ENCODE measurements at regions not wholly inside any gene's neighbourhood (a gene's known extent, or its start where the extent isn't known, plus 50 kb on each side); places are given as distances from the start of the nearest gene placed in this dataset.
"Not testable (repeated sequence)": the region's sequence is repeated elsewhere in the genome, so short reads cannot be mapped to it uniquely, and the experiment has no call there.

DNA sequence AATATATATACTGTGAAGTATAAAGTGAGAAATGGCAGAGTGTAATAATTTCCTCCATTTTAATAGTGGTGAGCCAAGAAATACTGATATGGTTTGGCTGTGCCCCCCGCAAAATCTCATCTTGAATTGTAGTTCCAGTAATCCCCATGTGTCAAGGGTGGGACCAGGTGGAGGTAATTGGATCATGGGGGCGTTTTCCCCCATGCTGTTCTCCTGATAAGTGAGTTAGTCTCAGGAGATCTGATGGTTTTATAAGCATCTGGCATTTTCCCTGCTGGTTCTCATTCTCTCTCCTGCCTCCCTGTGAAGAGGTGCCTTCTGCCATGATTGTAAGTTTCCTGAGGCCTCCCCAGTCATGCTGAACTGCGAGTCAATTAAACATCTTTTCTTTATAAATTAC is 881.1 kb downstream of the DTWD2 start:
- not testable (repeated sequence) for H3K4me3 ChIP-seq (ENCODE audit: low read depth, low read length)

DNA sequence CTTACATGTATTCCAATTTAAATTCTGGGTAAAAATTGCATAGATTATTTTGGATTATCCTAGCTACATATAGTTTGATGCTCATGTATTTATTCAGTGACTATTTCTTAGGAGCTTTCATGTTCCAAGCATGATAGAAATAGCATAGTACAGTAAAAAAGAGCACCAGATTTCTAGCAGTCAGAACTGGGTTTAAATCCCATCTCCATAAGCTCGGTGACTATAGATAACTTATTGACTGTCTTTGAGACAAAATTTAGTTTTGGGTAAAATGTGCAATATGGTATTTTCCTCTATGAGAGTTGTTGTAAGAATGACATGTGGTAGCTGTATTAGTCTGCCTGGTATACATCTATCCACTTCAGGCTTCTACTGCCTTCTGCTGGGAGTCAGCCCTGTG is 889.6 kb downstream of the DTWD2 start:
- no peak overlapping the region for H3K4me3 ChIP-seq (ENCODE audit: low read depth, low read length)

DNA sequence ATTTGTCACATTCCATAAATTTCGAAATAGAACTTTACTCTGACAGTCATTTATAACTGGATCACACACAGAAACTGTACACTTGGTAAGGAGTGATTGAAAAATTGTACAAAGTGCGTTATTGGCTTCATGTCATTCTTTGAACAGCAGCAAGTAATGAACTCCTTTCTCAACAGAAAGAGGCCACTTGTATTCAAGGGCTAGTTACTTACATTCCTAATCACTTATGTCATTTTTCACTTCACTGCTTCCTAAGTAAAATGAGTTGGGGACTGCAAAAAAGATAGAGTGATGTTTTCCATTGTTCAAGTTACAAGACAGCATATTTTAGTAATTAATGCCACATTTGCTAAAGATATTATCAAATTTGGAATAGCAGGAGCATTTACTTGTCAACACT is 893.2 kb downstream of the DTWD2 start:
- no peak overlapping the region for H3K4me3 ChIP-seq (ENCODE audit: low read depth, low read length)

DNA sequence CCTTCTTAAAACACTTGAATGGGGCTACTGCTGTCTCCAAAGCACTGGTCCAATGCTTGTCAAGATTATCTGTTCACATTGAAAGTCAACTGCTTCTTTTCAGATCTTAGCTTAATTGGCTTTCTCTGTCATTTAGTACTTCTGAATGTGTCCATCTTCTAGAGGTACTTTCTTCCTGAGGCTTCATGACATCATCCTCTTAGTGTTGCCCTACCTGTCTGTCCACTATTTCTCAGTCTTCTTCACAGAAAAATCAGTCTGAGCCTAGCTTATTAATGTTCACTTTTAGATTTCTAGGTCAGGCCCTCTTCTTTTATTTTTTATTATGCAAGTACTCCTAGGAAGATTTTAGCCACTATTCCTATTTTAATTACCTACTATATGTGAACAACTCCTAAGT is 899.9 kb downstream of the DTWD2 start:
- H3K4me3 ChIP-seq (ENCODE audit: low read depth, low read length): no peak overlapping the region

DNA sequence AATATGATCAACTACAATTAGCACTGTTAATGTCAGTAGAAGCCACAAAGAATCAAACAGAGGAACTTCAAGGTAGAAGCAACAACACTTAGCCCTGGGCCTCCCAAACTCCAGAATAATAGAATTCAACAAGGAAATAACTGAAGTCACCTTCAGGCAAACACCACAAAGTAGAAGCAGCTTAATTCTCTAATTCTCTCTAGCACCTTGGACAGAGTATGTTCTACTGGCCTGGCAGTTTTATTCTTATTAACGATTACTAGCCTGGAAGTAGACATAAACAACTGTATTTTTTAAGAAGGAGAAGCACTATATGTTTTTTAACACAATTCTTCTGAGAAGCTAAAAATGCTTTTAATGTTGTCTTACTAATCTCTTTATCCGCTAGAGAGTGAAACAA is 911.9 kb downstream of the DTWD2 start:
- H3K4me3 ChIP-seq (ENCODE audit: low read depth, low read length): no peak overlapping the region

DNA sequence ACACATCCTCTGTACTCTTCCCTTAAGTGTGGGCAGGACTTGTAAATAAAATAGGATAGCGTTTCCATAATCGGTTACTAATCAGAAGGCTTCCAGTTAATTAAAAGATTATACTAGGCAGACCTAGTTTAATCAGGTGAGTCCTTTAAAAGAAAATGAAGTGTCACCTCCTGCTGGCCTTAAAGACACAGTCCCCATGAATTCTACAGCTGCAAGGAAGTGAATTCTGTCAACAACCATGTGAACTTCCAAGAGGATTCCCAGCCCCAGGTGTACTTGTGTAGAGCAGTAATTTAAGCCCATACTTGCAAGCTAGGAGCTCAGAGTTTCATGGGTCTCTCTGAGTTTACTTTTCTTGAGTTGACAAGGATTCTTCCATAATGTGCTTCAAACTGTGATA is 918.3 kb downstream of the DTWD2 start:
- no peak overlapping the region for H3K4me3 ChIP-seq (ENCODE audit: low read depth, low read length)

DNA sequence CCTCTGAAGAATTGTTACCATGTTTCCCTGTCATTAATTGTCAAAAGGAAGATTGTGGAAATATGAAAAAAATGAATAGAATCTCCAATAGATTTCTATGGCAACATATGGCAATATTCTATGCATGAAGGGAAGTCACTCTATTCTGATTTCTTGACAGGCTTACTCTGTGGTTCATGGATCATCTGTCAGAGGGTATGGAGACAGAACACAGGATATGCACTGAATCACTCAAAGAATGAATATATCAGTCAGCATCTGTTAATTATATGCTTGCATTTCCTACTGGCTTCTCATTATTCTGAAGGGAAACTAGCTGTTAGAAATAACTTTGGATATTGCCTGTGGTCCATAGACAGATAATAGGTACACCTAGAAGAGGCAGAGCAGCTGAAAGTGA is 918.9 kb downstream of the DTWD2 start:
- H3K4me3 ChIP-seq (ENCODE audit: low read depth, low read length): no peak overlapping the region

DNA sequence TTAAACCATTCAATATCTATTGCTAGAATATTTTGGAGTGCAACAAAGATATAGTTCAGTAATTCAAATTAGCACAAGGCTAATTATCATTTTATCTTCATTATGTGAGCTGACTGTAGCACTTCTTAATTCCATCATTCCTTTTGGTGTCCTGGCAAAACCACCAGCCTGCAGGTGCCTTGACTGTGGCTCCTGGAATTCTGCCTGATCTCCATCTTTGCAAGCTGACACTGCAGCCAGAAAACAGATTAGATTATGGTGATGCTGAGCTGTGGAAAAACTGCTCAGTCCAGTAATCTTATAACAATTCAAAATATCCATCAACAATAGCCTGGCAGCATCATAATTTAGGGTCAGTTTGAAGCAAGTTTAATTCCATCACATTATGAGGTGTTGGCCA is 919.5 kb downstream of the DTWD2 start:
- H3K4me3 ChIP-seq (ENCODE audit: low read depth, low read length): no peak overlapping the region

DNA sequence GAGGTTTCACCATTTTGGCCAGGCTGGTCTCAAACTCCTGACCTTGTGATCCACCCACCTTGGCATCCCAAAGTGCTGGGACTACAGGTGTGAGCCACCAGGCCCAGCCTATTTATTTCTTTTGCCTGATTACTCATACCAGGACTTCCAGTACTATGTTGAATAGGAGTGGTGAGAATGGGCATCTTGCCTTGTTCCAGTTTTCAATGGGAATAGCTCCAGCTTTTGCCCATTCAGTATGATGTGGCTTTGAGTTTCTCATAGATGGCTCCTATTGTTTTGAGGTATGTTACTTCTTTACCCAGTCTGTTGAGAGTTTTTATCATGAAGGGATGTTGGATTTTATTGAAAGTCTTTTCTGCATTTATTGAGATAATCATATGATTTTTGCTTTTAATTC is 924.5 kb downstream of the DTWD2 start:
- not testable (repeated sequence) for H3K4me3 ChIP-seq (ENCODE audit: low read depth, low read length)

DNA sequence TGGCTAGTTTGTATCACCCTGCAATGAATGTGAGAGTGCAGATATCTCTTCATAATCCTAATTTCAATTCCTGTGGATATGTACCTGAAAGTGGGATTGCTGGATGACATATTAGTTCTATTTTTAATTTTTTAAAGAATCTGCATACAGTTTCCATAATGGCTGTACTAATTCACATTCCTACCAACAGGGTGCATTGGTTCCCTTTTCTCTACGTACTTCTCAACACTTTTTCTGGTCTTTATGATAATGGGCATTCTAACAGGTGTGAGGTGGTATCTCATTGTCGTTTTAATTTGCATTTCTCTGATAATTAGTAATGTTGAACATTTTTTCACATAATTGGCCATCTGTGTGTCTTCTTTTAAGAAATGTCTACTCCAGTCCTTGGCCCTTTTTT is 927.5 kb downstream of the DTWD2 start:
- no peak overlapping the region for H3K4me3 ChIP-seq (ENCODE audit: low read depth, low read length)

DNA sequence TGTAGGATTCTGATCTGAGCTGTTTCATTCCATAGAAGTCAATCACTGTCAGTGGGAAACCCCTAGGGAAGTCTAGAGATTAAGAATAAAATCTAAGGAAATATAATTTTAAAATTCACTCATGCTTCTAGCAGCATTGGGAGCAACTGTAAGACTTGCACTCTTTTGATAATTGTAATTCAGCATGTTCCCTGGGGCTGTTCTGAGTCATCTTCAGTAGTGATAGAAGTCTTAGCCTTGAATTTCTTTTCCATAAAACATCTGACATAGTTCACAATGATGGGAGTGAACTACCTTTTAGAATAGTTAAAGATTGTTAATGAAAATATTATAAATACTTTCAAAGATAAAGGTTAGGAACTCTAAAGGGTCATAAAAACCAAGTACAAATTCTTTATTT is 935.8 kb downstream of the DTWD2 start:
- H3K4me3 ChIP-seq (ENCODE audit: low read depth, low read length): no peak overlapping the region

DNA sequence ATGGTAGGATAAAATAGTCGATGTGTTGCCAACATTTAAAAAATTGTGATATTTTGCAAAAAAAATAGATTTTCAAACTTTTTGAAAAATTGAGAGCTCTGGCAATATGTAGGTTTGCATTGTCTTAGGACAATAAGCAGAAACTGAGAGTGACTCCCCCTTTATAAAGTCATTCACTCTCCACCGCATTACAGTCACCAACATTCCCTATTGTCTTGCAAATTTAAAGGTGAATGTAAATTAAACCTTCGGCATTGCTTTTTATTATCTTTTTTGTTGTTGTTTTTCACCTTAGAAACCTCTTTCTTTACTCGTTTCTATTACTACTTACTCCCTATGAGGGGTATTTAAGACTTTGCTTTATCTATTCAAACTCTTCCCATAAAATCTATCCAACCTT is 944.2 kb downstream of the DTWD2 start:
- no peak overlapping the region for H3K4me3 ChIP-seq (ENCODE audit: low read depth, low read length)

DNA sequence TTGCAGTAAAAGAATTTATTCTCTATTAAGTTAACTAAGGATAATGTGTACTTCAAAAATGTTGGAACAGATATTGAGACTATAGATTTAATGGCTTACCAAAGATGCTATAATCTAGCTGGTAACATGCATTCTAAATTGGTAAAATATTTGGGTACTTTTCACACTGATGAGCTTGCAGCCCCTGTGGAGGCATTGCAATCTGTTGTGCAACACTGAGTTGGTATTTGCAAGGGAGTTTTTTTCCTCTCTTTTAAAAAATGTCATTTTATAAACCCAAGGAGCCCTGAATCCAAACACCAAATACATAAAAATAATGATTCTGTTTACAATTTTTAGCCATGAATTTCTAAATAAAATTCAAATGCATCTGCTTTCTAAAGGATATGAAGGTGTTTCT is 944.8 kb downstream of the DTWD2 start:
- no peak overlapping the region for H3K4me3 ChIP-seq (ENCODE audit: low read depth, low read length)

DNA sequence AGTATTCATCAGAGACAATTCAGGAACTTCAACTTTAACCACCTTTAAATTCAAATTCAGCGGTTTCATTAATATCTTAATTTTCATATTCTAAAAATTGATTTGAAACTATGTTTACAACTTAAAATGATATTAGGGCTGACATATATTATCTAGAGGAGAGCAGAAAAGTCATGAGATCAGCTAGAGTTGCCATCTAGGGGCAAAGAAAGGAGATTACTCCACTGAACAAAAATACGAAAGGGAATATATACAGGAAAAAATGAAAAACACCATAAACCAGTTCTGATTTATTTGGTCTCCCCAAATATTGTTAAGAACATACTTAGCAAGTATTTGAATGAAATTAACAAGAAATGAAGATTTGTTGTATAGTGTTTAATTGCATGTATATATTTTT is 946.3 kb downstream of the DTWD2 start:
- H3K4me3 ChIP-seq (ENCODE audit: low read depth, low read length): no peak overlapping the region

DNA sequence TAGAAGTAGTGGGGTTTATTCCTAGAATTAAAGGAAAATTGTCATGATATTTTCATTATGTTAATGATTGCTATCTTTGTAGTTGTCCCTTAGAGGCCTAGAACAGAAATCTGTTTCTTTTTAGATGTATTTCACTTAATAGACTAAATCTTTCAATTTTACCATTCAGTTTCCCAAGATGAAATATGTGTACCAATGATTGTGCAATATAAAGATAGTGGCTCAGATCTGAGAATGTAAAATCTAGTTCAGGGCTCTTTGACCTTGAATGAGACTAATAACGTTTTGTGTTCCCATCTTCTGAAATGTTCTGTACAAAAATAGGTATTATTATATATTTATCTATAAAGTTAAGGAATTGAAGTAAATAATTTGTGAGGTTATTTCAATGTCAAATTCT is 947.9 kb downstream of the DTWD2 start:
- no peak overlapping the region for H3K4me3 ChIP-seq (ENCODE audit: low read depth, low read length)

DNA sequence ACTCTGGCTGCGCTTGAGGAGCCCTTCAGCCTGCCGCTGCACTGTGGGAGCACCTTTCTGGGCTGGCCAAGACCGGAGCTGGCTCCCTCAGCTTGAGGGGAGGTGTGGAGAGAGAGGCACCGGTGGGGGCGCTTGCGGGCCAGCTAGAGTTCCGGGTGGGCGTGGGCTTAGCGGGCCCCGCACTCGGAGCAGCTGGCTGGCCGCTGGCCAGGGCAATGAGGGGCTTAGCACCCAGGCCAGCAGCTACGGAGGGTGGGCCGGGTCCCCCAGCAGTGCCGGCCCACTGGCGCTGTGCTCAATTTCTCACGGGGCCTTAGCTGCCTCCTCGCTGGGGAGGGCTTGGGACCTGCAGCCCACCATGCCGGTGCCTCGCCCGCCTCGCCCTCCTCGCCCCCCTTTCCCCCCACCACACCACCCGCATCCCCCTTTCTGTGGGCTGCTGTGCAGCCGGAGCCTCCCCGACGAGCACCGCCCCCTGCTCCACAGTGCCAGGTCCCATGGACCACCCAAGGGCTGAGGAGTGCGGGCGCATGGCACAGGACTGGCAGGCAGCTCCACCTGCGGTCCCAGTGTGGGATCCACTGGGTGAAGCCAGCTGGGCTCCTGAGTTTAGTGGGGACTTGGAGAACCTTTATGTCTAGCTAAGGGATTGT is 954.5 kb downstream of the DTWD2 start:
- H3K4me3 ChIP-seq (ENCODE audit: low read depth, low read length): no peak overlapping the region

DNA sequence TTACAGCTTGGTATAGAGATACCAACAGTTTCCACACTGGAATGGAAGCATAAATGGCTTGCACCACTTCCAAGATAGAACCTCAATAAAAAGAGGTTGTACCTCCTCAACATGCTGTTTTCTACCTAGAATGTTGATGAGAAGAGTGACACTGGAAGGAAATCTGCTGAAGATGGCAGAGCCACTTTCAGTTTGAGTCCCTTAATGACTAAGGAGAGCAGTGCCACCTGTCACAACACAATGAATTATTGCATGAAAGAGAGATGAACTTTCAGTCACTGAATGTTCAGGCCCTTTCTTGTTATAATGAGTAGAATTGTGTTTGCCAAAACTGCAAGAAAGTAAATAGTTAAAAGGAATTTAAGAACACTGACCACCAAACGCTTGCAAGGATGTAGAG is 958.5 kb downstream of the DTWD2 start:
- no peak overlapping the region for H3K4me3 ChIP-seq (ENCODE audit: low read depth, low read length)

DNA sequence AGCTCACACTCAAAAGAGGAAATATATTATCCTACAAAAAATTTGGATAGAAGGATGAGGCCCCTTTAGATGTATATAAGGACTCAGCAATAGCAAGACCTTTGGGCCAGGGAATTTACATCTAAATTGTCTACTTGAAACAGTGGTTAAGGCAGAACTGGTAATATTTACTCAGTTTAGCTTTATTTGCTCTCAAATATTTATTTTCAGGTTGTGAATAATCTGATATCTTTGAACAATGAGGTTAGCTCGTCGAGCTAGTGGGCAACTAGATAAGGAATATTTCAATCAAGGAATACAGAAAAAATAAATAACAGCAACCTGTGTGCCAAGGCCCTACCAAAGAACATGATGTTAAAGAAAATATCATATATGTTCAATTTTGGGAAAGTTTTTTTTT is 966.3 kb downstream of the DTWD2 start:
- no peak overlapping the region for H3K4me3 ChIP-seq (ENCODE audit: low read depth, low read length)

DNA sequence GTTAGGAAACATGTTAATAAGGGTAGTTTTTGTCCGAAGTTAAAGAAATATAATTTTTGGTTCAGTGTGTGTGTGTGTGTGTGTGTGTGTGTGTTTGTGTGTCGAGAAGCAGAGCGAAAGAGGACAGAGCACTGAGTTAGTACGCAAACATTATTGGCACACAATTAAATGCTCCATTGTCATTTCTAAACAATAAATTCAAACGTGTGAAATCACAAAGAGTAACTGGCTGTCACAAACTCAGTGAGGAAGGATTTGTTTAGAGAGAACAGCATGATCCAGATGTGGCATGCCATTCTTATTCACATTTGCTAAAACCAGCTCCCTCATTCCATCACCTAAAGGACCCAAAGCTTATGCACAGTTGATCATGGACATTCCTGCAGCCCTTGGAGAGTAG is 970.8 kb downstream of the DTWD2 start:
- H3K4me3 ChIP-seq (ENCODE audit: low read depth, low read length): no peak overlapping the region

DNA sequence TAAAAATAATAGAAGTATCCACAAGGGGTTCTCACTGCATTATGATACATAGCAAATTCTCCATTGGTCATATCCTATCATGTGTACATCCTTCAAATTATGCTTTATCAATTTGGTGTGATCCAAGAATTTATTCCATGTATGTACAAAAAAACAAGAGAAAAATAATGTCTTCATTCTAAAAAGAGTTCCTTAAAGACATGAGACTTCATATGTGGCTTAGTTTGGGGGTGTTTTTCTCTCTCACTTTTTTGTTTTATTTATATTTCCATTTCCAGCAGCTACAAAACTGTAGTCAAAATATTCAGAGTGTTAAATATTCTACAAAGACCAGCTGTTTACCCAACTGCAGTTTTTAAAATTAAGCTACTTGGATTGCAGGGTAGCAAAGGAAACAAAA is 972.0 kb downstream of the DTWD2 start:
- H3K4me3 ChIP-seq (ENCODE audit: low read depth, low read length): no peak overlapping the region

DNA sequence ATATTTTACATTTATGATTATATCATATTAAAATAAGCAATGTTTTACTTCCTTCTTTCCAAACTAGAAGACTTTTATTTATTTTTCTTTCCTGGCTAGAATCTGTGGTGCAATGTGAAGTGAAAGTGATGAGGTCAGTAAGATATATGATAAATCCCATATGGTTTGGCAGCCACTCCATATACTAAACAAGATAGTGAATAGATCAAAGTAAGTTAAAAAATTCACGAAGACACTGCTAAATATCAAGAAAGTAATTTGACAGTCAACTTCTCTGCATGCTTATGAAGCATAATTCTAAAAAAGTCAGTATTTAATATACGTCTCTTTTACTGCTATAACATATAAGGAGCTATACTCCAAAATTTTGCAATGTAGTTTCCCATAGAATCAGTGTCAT is 972.8 kb downstream of the DTWD2 start:
- no peak overlapping the region for H3K4me3 ChIP-seq (ENCODE audit: low read depth, low read length)

DNA sequence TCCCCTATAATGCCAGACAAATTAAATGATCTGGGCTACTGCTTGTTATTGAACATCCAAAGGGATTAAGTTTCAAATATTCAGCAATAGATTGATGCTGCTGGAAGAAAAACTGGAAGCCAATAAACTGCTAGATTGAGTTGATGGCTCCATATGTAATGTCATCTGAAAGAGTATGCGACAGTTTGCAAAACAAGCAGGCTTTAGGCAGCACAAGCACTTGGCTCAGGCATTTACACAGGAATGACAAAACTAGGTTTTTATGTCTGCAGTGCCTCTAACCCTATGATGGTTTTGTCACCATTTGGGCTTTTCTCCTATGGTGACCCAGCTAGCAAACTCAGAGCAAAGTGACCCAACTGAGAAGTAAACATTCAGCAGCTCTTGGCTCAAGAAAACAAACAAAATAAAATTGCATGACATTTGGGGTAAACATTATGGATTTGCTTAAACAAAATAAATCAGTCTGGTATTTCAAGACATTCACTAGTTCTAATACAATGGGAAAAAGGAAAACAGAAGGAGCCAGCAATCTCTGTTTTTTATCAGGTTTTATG is 978.5 kb downstream of the DTWD2 start:
- no peak overlapping the region for H3K4me3 ChIP-seq (ENCODE audit: low read depth, low read length)

DNA sequence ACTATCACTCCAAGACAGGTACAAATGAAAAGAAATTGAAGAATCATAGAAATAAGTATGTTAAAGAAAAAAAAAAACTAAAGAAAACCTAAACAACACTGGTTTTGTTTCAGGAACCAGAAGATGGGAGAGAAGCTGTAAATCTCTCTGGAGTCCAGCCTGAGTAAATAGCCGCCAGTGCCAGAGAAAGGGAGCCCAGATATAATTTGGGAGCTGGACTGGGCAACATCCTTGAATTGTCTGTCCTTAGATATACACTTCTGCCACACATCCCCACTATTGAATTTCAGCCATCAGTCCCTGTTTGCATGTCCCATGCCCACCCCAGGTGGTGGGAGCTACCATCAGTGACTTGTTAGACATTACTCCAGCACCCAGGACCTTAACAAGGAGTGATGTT is 979.6 kb downstream of the DTWD2 start:
- no peak overlapping the region for H3K4me3 ChIP-seq (ENCODE audit: low read depth, low read length)
